ENCODE measurements at regions not wholly inside any gene's neighbourhood (a gene's known extent, or its start where the extent isn't known, plus 50 kb on each side); places are given as distances from the start of the nearest gene placed in this dataset.

DNA sequence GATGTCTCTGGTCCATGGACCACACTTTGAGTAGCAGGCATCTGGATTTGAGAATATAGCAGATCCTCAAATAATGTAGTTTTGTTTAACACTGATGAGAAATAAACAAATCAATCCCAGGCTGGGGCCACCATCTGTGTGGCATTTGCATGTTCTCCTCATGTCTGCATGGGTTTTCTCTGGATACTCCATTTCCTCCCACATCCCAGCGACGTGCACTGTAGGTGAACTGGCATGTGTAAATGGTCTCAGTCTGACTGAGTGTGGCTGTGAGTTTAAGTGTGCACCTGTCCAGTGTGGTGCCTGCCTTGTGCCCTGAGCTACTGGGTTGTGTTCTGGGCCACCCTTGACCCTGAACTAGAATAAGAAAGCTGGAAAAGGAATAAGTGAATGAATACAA lies 66.3 kb upstream of the NANOGP8 start:
- Mint-ChIP-seq H3K27me3 (ENCODE audit: insufficient read depth, unreplicated experiment) (peaks cover 2% of the 10 kb centered on the region), H3K9me3 (ENCODE audit: unreplicated experiment) (no peaks in the 10 kb centered on the region), H3K36me3 (ENCODE audit: insufficient read depth, unreplicated experiment) (no peaks in the 10 kb centered on the region), H3K4me3 (ENCODE audit: unreplicated experiment) (no peak overlapping the region), H3K27ac (ENCODE audit: unreplicated experiment) (no peak overlapping the region), H3K4me1 (ENCODE audit: low read depth, unreplicated experiment) (no peaks in the 10 kb centered on the region)
- Histone ChIP-seq H3K4me1 (no peaks in the 10 kb centered on the region), H3K4me3 (ENCODE audit: low read depth, low read length) (no peak overlapping the region), H3K9me3 (no peaks in the 10 kb centered on the region), H3K27me3 (replicated peaks; ENCODE audit: control insufficient read depth, insufficient read depth, low read length) (no peaks in the 10 kb centered on the region), H3K36me3 (ENCODE audit: control insufficient read depth, insufficient read depth, low read length) (no peaks in the 10 kb centered on the region)
- DNase-seq, result no peak
- CTCF ChIA-PET, result no interaction called here
- TF ChIP-seq CTCF (IDR thresholded peaks at IDR 0.05; ENCODE audit: insufficient read depth in 1 of 2, low read depth in 1 of 2, low read length in 1 of 2, severe bottlenecking in 1 of 2, unreplicated experiment in 1 of 2), result no peak
- intact Hi-C loops (cut with micrococcal nuclease; ENCODE audit: unreplicated experiment), result no loop called here
- no TSS peak for BruUV-seq (replicated peaks)
- POLR2A ChIA-PET, result no interaction called here

GRCh38 chr15:35150361-35150760 lies 65.3 kb upstream of the NANOGP8 start:
- no peaks in the 10 kb centered on the region for H3K36me3 ChIP-seq (ENCODE audit: control insufficient read depth, insufficient read depth, low read length)
- no peaks in the 10 kb centered on the region for H3K36me3 Mint-ChIP-seq (ENCODE audit: insufficient read depth, unreplicated experiment)
- intact Hi-C loops (cut with micrococcal nuclease; ENCODE audit: unreplicated experiment), result no loop called here
- H3K9me3 ChIP-seq, result no peaks in the 10 kb centered on the region
- BruUV-seq (replicated peaks), result no TSS peak
- no peak for TF ChIP-seq CTCF (IDR thresholded peaks at IDR 0.05; ENCODE audit: insufficient read depth in 1 of 2, low read depth in 1 of 2, low read length in 1 of 2, severe bottlenecking in 1 of 2, unreplicated experiment in 1 of 2)
- ChIA-PET POLR2A (no interaction called here), CTCF (no interaction called here)
- DNase-seq, result no peak
- no peak overlapping the region for H3K4me3 ChIP-seq (ENCODE audit: low read depth, low read length)
- no peak overlapping the region for H3K4me3 Mint-ChIP-seq (ENCODE audit: unreplicated experiment)
- no peaks in the 10 kb centered on the region for H3K27me3 ChIP-seq (replicated peaks; ENCODE audit: control insufficient read depth, insufficient read depth, low read length)
- no peaks in the 10 kb centered on the region for H3K4me1 ChIP-seq
- H3K9me3 Mint-ChIP-seq (ENCODE audit: unreplicated experiment), result no peaks in the 10 kb centered on the region
- no peak overlapping the region for H3K27ac Mint-ChIP-seq (ENCODE audit: unreplicated experiment)
- peaks cover 3% of the 10 kb centered on the region for H3K27me3 Mint-ChIP-seq (ENCODE audit: insufficient read depth, unreplicated experiment)
- H3K4me1 Mint-ChIP-seq (ENCODE audit: low read depth, unreplicated experiment), result no peaks in the 10 kb centered on the region

GRCh38 chr15:35145336-35145735 lies 60.2 kb upstream of the NANOGP8 start:
- H3K9me3 Mint-ChIP-seq (ENCODE audit: unreplicated experiment), result no peaks in the 10 kb centered on the region

More at GRCh38 chr15:35145336-35145735, 60.2 kb upstream of the NANOGP8 start:
- POLR2A ChIA-PET, result no interaction called here
- CTCF ChIA-PET, result no interaction called here
- no peak for TF ChIP-seq CTCF (IDR thresholded peaks at IDR 0.05; ENCODE audit: insufficient read depth in 1 of 2, low read depth in 1 of 2, low read length in 1 of 2, severe bottlenecking in 1 of 2, unreplicated experiment in 1 of 2)
- Mint-ChIP-seq H3K4me3 (ENCODE audit: unreplicated experiment) (no peak overlapping the region), H3K36me3 (ENCODE audit: insufficient read depth, unreplicated experiment) (no peaks in the 10 kb centered on the region), H3K27me3 (ENCODE audit: insufficient read depth, unreplicated experiment) (peaks cover 3% of the 10 kb centered on the region), H3K27ac (ENCODE audit: unreplicated experiment) (no peak overlapping the region), H3K4me1 (ENCODE audit: low read depth, unreplicated experiment) (no peaks in the 10 kb centered on the region)
- DNase-seq, result no peak
- Histone ChIP-seq H3K27me3 (replicated peaks; ENCODE audit: control insufficient read depth, insufficient read depth, low read length) (no peaks in the 10 kb centered on the region), H3K36me3 (ENCODE audit: control insufficient read depth, insufficient read depth, low read length) (no peaks in the 10 kb centered on the region), H3K4me1 (no peaks in the 10 kb centered on the region), H3K9me3 (no peaks in the 10 kb centered on the region), H3K4me3 (ENCODE audit: low read depth, low read length) (no peak overlapping the region)
- BruUV-seq (replicated peaks), result no TSS peak
- intact Hi-C loops (cut with micrococcal nuclease; ENCODE audit: unreplicated experiment), result no loop called here

Measured in Caco-2 (cell line).